GM12878 (cell line): ENCODE measurements at regions not wholly inside any gene's neighbourhood (a gene's known extent, or its start where the extent isn't known, plus 50 kb on each side); places are given as distances from the start of the nearest gene placed in this dataset.

Source experiments
- CEBPB ChIP-seq, 2 experiments: fragments of 150-350 bp in 1 of 2; IDR thresholded peaks; 2 replicates each; pipeline ENCODE4 v1.6.1; 2012 to 2014; ENCODE audit warnings: low read depth in 2 of 2, low read length in 2 of 2, borderline replicate concordance in 1 of 2, inconsistent platforms in 1 of 2
- CTCF ChIP-seq, 3 experiments: IDR thresholded peaks in 2 of 3; conservative IDR thresholded peaks in 1 of 3; 2 replicates each; pipeline ENCODE4 v1.5.1; 2011; ENCODE audit warnings: low read depth in 3 of 3, low read length in 3 of 3, mild to moderate bottlenecking in 3 of 3, control low read depth in 2 of 3, moderate library complexity in 2 of 3, inconsistent platforms in 1 of 3, mixed read lengths in 1 of 3; ENCODE audit not compliant: control insufficient read depth in 2 of 3, insufficient read depth in 1 of 3; ENCODE audit errors: extremely low read depth in 1 of 3
- ELK1 ChIP-seq: IDR thresholded peaks from 2 replicates; pipeline ENCODE4 v1.6.1; 2012; ENCODE audit warnings: low read depth, low read length, improper control_type of control experiment
- ETV6 ChIP-seq, 2 experiments: fragments of 450-650 bp in 1 of 2; IDR thresholded peaks in 1 of 2; conservative IDR thresholded peaks in 1 of 2; 2 replicates each; pipeline ENCODE4 v1.6.1; 2014; ENCODE audit warnings: antibody characterized with exemption in 1 of 2, borderline replicate concordance in 1 of 2, low read depth in 1 of 2, mild to moderate bottlenecking in 1 of 2, moderate library complexity in 1 of 2
- EZH2 ChIP-seq: IDR thresholded peaks from 2 replicates; pipeline ENCODE4 v1.6.1; 2012; ENCODE audit warnings: low read depth, mild to moderate bottlenecking, control low read depth, inconsistent platforms, low read length, borderline replicate concordance; ENCODE audit not compliant: control insufficient read depth
- PBX3 ChIP-seq: IDR thresholded peaks from 2 replicates; pipeline ENCODE4 v1.6.1; 2011; ENCODE audit warnings: mild to moderate bottlenecking, low read depth, low read length, moderate library complexity; ENCODE audit not compliant: insufficient replicate concordance
- STAT1 ChIP-seq: fragments of 450-650 bp; conservative IDR thresholded peaks from 2 replicates; pipeline ENCODE4 v1.6.1; 2014; ENCODE audit warnings: antibody characterized with exemption, mild to moderate bottlenecking
- SUZ12 ChIP-seq: fragments of 200-600 bp; sonication (generic); IDR thresholded peaks from one replicate; pipeline ENCODE4 v1.6.1; 2018; ENCODE audit warnings: antibody characterized with exemption, mild to moderate bottlenecking; ENCODE audit not compliant: unreplicated experiment
- ZBTB40 ChIP-seq: fragments of 450-650 bp; IDR thresholded peaks from 2 replicates; pipeline ENCODE4 v1.6.1; 2016; ENCODE audit warnings: mild to moderate bottlenecking, moderate library complexity, borderline replicate concordance
- TF ChIP-seq, protein P1 (sequence below): IDR thresholded peaks from 2 replicates; pipeline ENCODE4 v1.6.1; 2012; ENCODE audit warnings: low read depth, low read length, improper control_type of control experiment

GRCh38 chr1:91604632-91605031, 104.0 kb downstream of the CDC7 start:
- TF ChIP-seq ETV6 (conservative IDR thresholded peaks at IDR 0.05 in 1 of 2, IDR thresholded peaks at IDR 0.05 in 1 of 2; ENCODE audit: borderline replicate concordance in 1 of 2, low read depth in 1 of 2) (no peak), CEBPB (IDR thresholded peaks at IDR 0.05; ENCODE audit: borderline replicate concordance in 1 of 2, low read depth in 2 of 2, low read length in 2 of 2) (no peak), SUZ12 (no peak), PBX3 (no peak), CTCF (IDR thresholded peaks at IDR 0.05 in 2 of 3, conservative IDR thresholded peaks at IDR 0.05 in 1 of 3; ENCODE audit: control insufficient read depth in 2 of 3, extremely low read depth in 1 of 3, insufficient read depth in 1 of 3, low read depth in 3 of 3, low read length in 3 of 3) (no peak), ZBTB40 (no peak), STAT1 (no peak), EZH2 (no peak), ELK1 (no peak)
- TF ChIP-seq, protein P1, sequence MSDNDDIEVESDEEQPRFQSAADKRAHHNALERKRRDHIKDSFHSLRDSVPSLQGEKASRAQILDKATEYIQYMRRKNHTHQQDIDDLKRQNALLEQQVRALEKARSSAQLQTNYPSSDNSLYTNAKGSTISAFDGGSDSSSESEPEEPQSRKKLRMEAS, result no peak
